Endothelial cell of umbilical vein (primary cell): ENCODE measurements at regions not wholly inside any gene's neighbourhood (a gene's known extent, or its start where the extent isn't known, plus 50 kb on each side); places are given as distances from the start of the nearest gene placed in this dataset.

Experiments used
- BruUV-seq: library from RNA; stranded (reverse); fragments of 400-500 nt; replicated peaks from 2 replicates; lab custom pipeline; 2021; lab: Mats Ljungman, UMichigan
- CTCF ChIA-PET: fragments of 300-600, 350-600 bp; sonication (Branson Sonifier 250); formaldehyde crosslinking; loops from one replicate; lab custom pipeline; 2021; ENCODE audit warnings: antibody characterized with exemption, inconsistent platforms; lab: Charles Lee
- POLR2A ChIA-PET: fragments of 300-600, 350-600 bp; sonication (Branson Sonifier 250); formaldehyde crosslinking; loops from one replicate; lab custom pipeline; 2021; ENCODE audit warnings: antibody characterized with exemption, inconsistent platforms; lab: Charles Lee
- DNase-seq: peaks from one replicate; pipeline ENCODE4 v3.0.0-alpha.2; 2011; ENCODE audit warnings: low read depth, low spot score
- FAIRE-seq: peaks from 2 replicates; lab custom pipeline; 2011; peaks lifted over from hg19 to GRCh38; lab: Jason Lieb, UNC
- H2AFZ ChIP-seq: 2 replicates; pipeline ENCODE4 v1.6.0; 2012; ENCODE audit warnings: low read depth, low read length, control low read depth, inconsistent platforms
- H3K27ac ChIP-seq: 2 replicates; pipeline ENCODE4 v1.5.1; 2011; ENCODE audit warnings: low read depth, mild to moderate bottlenecking, control low read depth, low read length, moderate library complexity; ENCODE audit not compliant: insufficient read depth
- H3K27me3 ChIP-seq, 2 experiments: 2 replicates each; pipeline versions ENCODE4 v1.6.0 to v1.6.1; 2011; ENCODE audit warnings: low read length in 2 of 2, mixed read lengths in 1 of 2; ENCODE audit not compliant: control insufficient read depth in 2 of 2, insufficient read depth in 2 of 2
- H3K36me3 ChIP-seq, 2 experiments: 2 replicates in 1 of 2; 3 replicates in 1 of 2; pipeline ENCODE4 v1.5.1; 2011; ENCODE audit warnings: low read length in 2 of 2, mild to moderate bottlenecking in 1 of 2, moderate library complexity in 1 of 2; ENCODE audit not compliant: control insufficient read depth in 2 of 2, insufficient read depth in 2 of 2; ENCODE audit errors: extremely low read depth in 1 of 2
- H3K4me1 ChIP-seq: 3 replicates; pipeline ENCODE4 v1.5.1; 2011; ENCODE audit warnings: mild to moderate bottlenecking, low read length; ENCODE audit not compliant: control insufficient read depth, insufficient read depth; ENCODE audit errors: extremely low read depth
- H3K4me2 ChIP-seq: 2 replicates; pipeline ENCODE4 v1.6.1; 2011; ENCODE audit warnings: low read length, control low read depth, mixed read lengths; ENCODE audit not compliant: insufficient read depth
- H3K4me3 ChIP-seq, 3 experiments: fragments of 200-600 bp in 1 of 3; sonication (generic), shearing (Covaris generic) in 1 of 3; replicated peaks in 1 of 3; 2 replicates each; pipeline ENCODE4 v1.5.1; 2011 to 2016; ENCODE audit warnings: control low read depth in 3 of 3, low read length in 3 of 3, mild to moderate bottlenecking in 2 of 3, inconsistent platforms in 1 of 3, low read depth in 1 of 3, moderate library complexity in 1 of 3; ENCODE audit not compliant: insufficient read depth in 1 of 3
- H3K79me2 ChIP-seq: 2 replicates; pipeline ENCODE4 v1.6.0; 2012; ENCODE audit warnings: low read length, inconsistent platforms; ENCODE audit not compliant: control insufficient read depth, insufficient read depth
- H3K9ac ChIP-seq: replicated peaks from 2 replicates; pipeline ENCODE3; 2011; ENCODE audit warnings: low read length, control low read depth; ENCODE audit not compliant: insufficient read depth; ENCODE audit errors: extremely low read depth
- H3K9me1 ChIP-seq: replicated peaks from 3 replicates; pipeline ENCODE4 v1.6.0; 2011; ENCODE audit warnings: mild to moderate bottlenecking, low read length; ENCODE audit not compliant: control insufficient read depth, insufficient read depth; ENCODE audit errors: extremely low read depth
- H3K9me3 ChIP-seq: replicated peaks from 2 replicates; pipeline ENCODE4 v1.5.1; 2012; ENCODE audit warnings: low read length, inconsistent platforms; ENCODE audit not compliant: control insufficient read depth, insufficient read depth
- H4K20me1 ChIP-seq: replicated peaks from 2 replicates; pipeline ENCODE3; 2011; ENCODE audit warnings: mild to moderate bottlenecking, low read length; ENCODE audit not compliant: control insufficient read depth, insufficient read depth; ENCODE audit errors: extremely low read depth
- CTCF ChIP-seq, 2 donors: IDR thresholded peaks; 1 replicate in 1 of 2; 2 replicates in 1 of 2; pipeline ENCODE4 v1.5.1; 2011; ENCODE audit warnings: low read length in 2 of 2, mild to moderate bottlenecking in 2 of 2, moderate library complexity in 2 of 2, control low read depth in 1 of 2, inconsistent platforms in 1 of 2, low read depth in 1 of 2; ENCODE audit not compliant: insufficient read depth in 1 of 2; ENCODE audit errors: extremely low read depth in 1 of 2
- EZH2 ChIP-seq: IDR thresholded peaks from 2 replicates; pipeline ENCODE4 v1.6.1; 2012; ENCODE audit warnings: borderline replicate concordance, low read depth, mild to moderate bottlenecking, moderate library complexity, low read length, inconsistent platforms; ENCODE audit not compliant: severe bottlenecking
- FOS ChIP-seq: IDR thresholded peaks from 2 replicates; pipeline ENCODE4 v1.6.1; 2011; ENCODE audit warnings: mild to moderate bottlenecking, low read length, moderate library complexity, borderline replicate concordance; ENCODE audit not compliant: insufficient read depth
- GATA2 ChIP-seq: IDR thresholded peaks from 2 replicates; pipeline ENCODE4 v1.7.0; 2011; ENCODE audit warnings: low read depth, mild to moderate bottlenecking, moderate library complexity, mixed read lengths, low read length; ENCODE audit not compliant: insufficient read length, insufficient read depth
- JUN ChIP-seq: IDR thresholded peaks from 2 replicates; pipeline ENCODE4 v1.6.1; 2011; ENCODE audit warnings: borderline replicate concordance, low read depth; ENCODE audit not compliant: insufficient read length, insufficient read depth
- MYC ChIP-seq: IDR thresholded peaks from one replicate; pipeline ENCODE4 v1.6.1; 2011; ENCODE audit warnings: mild to moderate bottlenecking, low read depth, low read length
- POLR2A ChIP-seq: IDR thresholded peaks from 2 replicates; pipeline ENCODE4 v1.6.1; 2012; ENCODE audit warnings: low read depth, mild to moderate bottlenecking, control low read depth, low read length
- POLR2AphosphoS5 ChIP-seq: IDR thresholded peaks from 2 replicates; pipeline ENCODE4 v1.6.1; 2012; ENCODE audit warnings: low read depth, mild to moderate bottlenecking, control low read depth, low read length, moderate library complexity; ENCODE audit not compliant: insufficient read depth
- dilution Hi-C: fragments of 300-500 bp; cut with MboI; formaldehyde crosslinking; loops from one replicate; pipeline ENCODE4 v1.15.0; 2019; ENCODE audit warnings: low sequenced_read_pairs; ENCODE audit not compliant: extremely low pct_ligation_motif_present
- intact Hi-C: fragments of 100-400 bp; cut with micrococcal nuclease; formaldehyde crosslinking; loops from one replicate; pipeline ENCODE4 v1.10.0; 2022
- TF ChIP-seq, protein P1 (sequence below): IDR thresholded peaks from 2 replicates; pipeline ENCODE4 v1.6.1; 2011; ENCODE audit not compliant: insufficient read depth, insufficient read length

DNA sequence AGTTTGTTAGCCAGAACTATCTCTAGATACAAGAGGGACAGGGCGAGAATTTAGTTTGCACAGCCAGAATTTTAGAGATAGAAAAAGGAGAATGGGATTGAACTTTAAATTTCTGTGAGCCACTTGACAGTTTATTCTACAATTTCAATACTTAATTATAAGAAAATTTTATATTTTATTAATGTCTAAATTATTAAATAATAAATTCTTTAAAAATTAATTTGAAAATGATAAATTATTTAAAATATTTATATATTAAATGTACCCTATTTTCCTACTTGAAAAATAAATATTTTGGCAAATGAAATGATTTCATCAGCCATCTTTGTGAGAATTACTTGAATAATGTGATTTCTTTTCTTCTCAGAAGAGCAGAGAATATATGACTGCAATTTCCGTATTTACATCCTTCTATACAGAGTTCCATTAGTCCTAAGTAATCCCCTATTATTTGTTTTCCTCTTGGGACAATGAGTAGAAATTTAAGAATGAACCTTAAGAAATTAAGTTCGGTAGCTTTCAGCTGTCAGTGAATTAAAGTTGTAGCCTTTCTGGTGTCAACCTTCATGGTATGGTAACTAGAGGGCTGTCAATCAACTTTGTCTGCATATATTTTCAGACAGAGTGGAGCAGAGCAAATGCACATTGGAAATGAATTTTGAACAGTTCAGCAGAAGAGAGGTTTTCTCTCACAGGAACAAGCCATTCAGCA, 763.9 kb downstream of the PCDH18 start:
- Histone ChIP-seq H3K27me3 (no peaks in the 10 kb centered on the region), H3K4me1 (no peaks in the 10 kb centered on the region), H3K36me3 (no peaks in the 10 kb centered on the region), H3K9me1 (peaks cover 3% of the 10 kb centered on the region), H4K20me1 (no peaks in the 10 kb centered on the region), H2AFZ (peak overlapping the region; percentile 26), H3K4me2 (no peak overlapping the region), H3K4me3 (no peak overlapping the region), H3K79me2 (no peaks in the 10 kb centered on the region), H3K9me3 (no peaks in the 10 kb centered on the region), H3K9ac (no peak overlapping the region), H3K27ac (no peak overlapping the region)
- TF ChIP-seq JUN (no peak), CTCF (IDR thresholded peaks at IDR 0.05; ENCODE audit: extremely low read depth in 1 of 2, insufficient read depth in 1 of 2, low read depth in 1 of 2, low read length in 2 of 2) (no peak), POLR2AphosphoS5 (no peak), FOS (no peak), MYC (no peak), POLR2A (no peak), GATA2 (no peak), EZH2 (no peak)
- TF ChIP-seq, protein P1, sequence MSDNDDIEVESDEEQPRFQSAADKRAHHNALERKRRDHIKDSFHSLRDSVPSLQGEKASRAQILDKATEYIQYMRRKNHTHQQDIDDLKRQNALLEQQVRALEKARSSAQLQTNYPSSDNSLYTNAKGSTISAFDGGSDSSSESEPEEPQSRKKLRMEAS, result no peak
- CTCF ChIA-PET, result no interaction called here
- no TSS peak for BruUV-seq
- dilution Hi-C loops (no loop called here), intact Hi-C loops (no loop called here)
- POLR2A ChIA-PET, result no interaction called here
- FAIRE-seq (no peak), DNase-seq (no peak)
